ENCODE measurements at regions not wholly inside any gene's neighbourhood (a gene's known extent, or its start where the extent isn't known, plus 50 kb on each side); places are given as distances from the start of the nearest gene placed in this dataset.

- CTCF ChIA-PET: no interaction called here
- ATAC-seq (ENCODE audit: low read depth) (no peak), DNase-seq (no peak)
- Mint-ChIP-seq H3K9me3 (no peaks in the 10 kb centered on the region), H3K27me3 (no peaks in the 10 kb centered on the region), H3K27ac (no peak overlapping the region), H3K36me3 (ENCODE audit: low read depth) (no peaks in the 10 kb centered on the region), H3K4me1 (no peaks in the 10 kb centered on the region), H3K4me3 (no peak overlapping the region)
- TF ChIP-seq CTCF (IDR thresholded peaks at IDR 0.05): no peak
- intact Hi-C loops (cut with micrococcal nuclease): no loop called here
- POLR2A ChIA-PET: no interaction called here
Measured at GRCh38 chr6:140058863-140059262, 684.4 kb upstream of the CITED2 start.

- TF ChIP-seq CTCF (IDR thresholded peaks at IDR 0.05): no peak
- DNase-seq (no peak), ATAC-seq (ENCODE audit: low read depth) (no peak)
- Mint-ChIP-seq H3K4me1 (no peaks in the 10 kb centered on the region), H3K36me3 (ENCODE audit: low read depth) (no peaks in the 10 kb centered on the region), H3K9me3 (no peaks in the 10 kb centered on the region), H3K27me3 (no peaks in the 10 kb centered on the region), H3K4me3 (no peak overlapping the region), H3K27ac (no peak overlapping the region)
- intact Hi-C loops (cut with micrococcal nuclease): no loop called here
- CTCF ChIA-PET: no interaction called here
- POLR2A ChIA-PET: no interaction called here
Measured at GRCh38 chr6:140052736-140053729, 678.6 kb upstream of the CITED2 start.

- no peak overlapping the region for H3K4me3 Mint-ChIP-seq
- H3K27ac Mint-ChIP-seq: no peak overlapping the region
- ChIA-PET POLR2A (no interaction called here), CTCF (no interaction called here)
- DNase-seq (no peak), ATAC-seq (ENCODE audit: low read depth) (no peak)
- H3K4me1 Mint-ChIP-seq: no peaks in the 10 kb centered on the region
- intact Hi-C loops (cut with micrococcal nuclease): no loop called here
- H3K36me3 Mint-ChIP-seq (ENCODE audit: low read depth): no peaks in the 10 kb centered on the region
- H3K27me3 Mint-ChIP-seq: no peaks in the 10 kb centered on the region
- no peaks in the 10 kb centered on the region for H3K9me3 Mint-ChIP-seq
- no peak for TF ChIP-seq CTCF (IDR thresholded peaks at IDR 0.05)
Measured at GRCh38 chr6:140051521-140052512, 677.4 kb upstream of the CITED2 start.

- H3K36me3 Mint-ChIP-seq (ENCODE audit: low read depth): no peaks in the 10 kb centered on the region
- CTCF ChIA-PET: no interaction called here
- intact Hi-C loops (cut with micrococcal nuclease): no loop called here
- H3K27me3 Mint-ChIP-seq: no peaks in the 10 kb centered on the region
- no peak for DNase-seq
- no peak overlapping the region for H3K4me3 Mint-ChIP-seq
- POLR2A ChIA-PET: no interaction called here
- no peak for TF ChIP-seq CTCF (IDR thresholded peaks at IDR 0.05)
- no peak overlapping the region for H3K27ac Mint-ChIP-seq
- no peak for ATAC-seq (ENCODE audit: low read depth)
- H3K9me3 Mint-ChIP-seq: no peaks in the 10 kb centered on the region
- no peaks in the 10 kb centered on the region for H3K4me1 Mint-ChIP-seq
Measured at GRCh38 chr6:140050101-140050995, 675.9 kb upstream of the CITED2 start.
